ENCODE measurements at regions not wholly inside any gene's neighbourhood (a gene's known extent, or its start where the extent isn't known, plus 50 kb on each side); places are given as distances from the start of the nearest gene placed in this dataset.

DNA sequence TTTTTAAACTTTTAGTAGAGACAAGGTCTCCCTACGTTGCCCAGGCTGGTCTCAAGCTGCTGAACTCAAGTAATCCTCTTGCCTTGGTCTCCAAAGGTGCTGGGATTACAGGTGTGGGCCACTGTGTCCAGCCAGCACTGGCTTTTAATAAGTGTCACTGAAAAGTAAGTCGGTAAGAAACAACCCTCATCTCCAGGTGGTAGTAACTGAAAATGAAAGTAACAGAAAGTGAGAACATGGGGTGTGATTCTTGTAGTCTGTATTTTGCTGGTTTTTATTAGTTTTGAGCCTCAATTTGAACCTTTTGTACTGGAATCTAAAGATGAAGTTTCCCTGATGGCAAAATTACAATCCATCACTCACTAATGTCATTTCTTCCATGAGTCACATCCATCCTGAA, 238.1 kb upstream of the AGA start:
- WGBS, 2 donors: 90% methylated on average over 2 of the region's 2 CpGs
- TF ChIP-seq CTCF (IDR thresholded peaks at IDR 0.05): no peak

GRCh38 chr4:177681902-177682301, 239.7 kb upstream of the AGA start:
- Histone ChIP-seq H3K27ac (no peak overlapping the region), H3K36me3 (ENCODE audit: low read depth, missing control alignments) (no peaks in the 10 kb centered on the region), H3K9me3 (no peaks in the 10 kb centered on the region), H3K4me1 (no peaks in the 10 kb centered on the region), H3K4me3 (no peak overlapping the region), H3K27me3 (no peaks in the 10 kb centered on the region)
- TF ChIP-seq POLR2A (IDR thresholded peaks at IDR 0.05) (no peak), CTCF (IDR thresholded peaks at IDR 0.05) (no peak)
- intact Hi-C loops (cut with DNase I; ENCODE audit: low total_unique reads): no loop called here
- WGBS, 2 donors: 89 to 91% methylated on average over 1 of the region's 1 CpG
- DNase-seq: no peak

More for the DNA sequence above, 238.1 kb upstream of the AGA start:
- no peak for DNase-seq
- H3K27ac ChIP-seq: no peak overlapping the region
- no peaks in the 10 kb centered on the region for H3K4me1 ChIP-seq
- H3K4me3 ChIP-seq: no peak overlapping the region
- H3K9me3 ChIP-seq: no peaks in the 10 kb centered on the region
- H3K27me3 ChIP-seq: no peaks in the 10 kb centered on the region
- intact Hi-C loops (cut with DNase I; ENCODE audit: low total_unique reads): no loop called here
- H3K36me3 ChIP-seq (ENCODE audit: low read depth, missing control alignments): no peaks in the 10 kb centered on the region

GRCh38 chr4:177687117-177687516, 244.9 kb upstream of the AGA start:
- no peak overlapping the region for H3K27ac ChIP-seq
- no peaks in the 10 kb centered on the region for H3K4me1 ChIP-seq
- no peak for TF ChIP-seq POLR2A (IDR thresholded peaks at IDR 0.05)
- TF ChIP-seq CTCF (IDR thresholded peaks at IDR 0.05): no peak
- no peak for DNase-seq
- no peaks in the 10 kb centered on the region for H3K36me3 ChIP-seq (ENCODE audit: low read depth, missing control alignments)
- H3K4me3 ChIP-seq: no peak overlapping the region
- no peaks in the 10 kb centered on the region for H3K27me3 ChIP-seq
- intact Hi-C loops (cut with DNase I; ENCODE audit: low total_unique reads): no loop called here
- no peaks in the 10 kb centered on the region for H3K9me3 ChIP-seq

DNA sequence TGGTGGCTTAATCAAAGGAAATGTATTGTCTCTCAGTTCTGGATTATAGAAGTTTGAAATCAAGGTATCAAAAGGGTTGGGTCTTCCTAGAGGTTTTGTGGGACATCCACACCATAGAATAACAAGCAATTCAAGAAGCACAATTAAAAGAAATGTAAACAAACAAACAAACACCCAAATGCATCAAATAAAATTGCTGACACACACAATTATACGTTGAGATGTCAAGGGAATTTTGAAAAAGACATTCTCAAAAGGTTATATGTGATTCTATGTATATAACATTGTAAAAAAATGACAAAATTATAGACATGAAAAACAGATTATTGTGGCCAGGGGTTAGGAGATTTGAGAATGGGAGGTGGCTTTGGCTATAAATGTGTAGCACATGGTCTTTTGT, 250.7 kb upstream of the AGA start:
- WGBS, 2 donors: 86 to 87% methylated on average over 1 of the region's 1 CpG
- intact Hi-C loops (cut with DNase I; ENCODE audit: low total_unique reads): no loop called here
- no peaks in the 10 kb centered on the region for H3K9me3 ChIP-seq
- H3K36me3 ChIP-seq (ENCODE audit: low read depth, missing control alignments): no peaks in the 10 kb centered on the region
- H3K27ac ChIP-seq: no peak overlapping the region
- no peak for DNase-seq
- H3K4me1 ChIP-seq: no peaks in the 10 kb centered on the region
- H3K27me3 ChIP-seq: no peaks in the 10 kb centered on the region
- H3K4me3 ChIP-seq: no peak overlapping the region
- TF ChIP-seq CTCF (IDR thresholded peaks at IDR 0.05) (no peak), POLR2A (IDR thresholded peaks at IDR 0.05) (no peak)

DNA sequence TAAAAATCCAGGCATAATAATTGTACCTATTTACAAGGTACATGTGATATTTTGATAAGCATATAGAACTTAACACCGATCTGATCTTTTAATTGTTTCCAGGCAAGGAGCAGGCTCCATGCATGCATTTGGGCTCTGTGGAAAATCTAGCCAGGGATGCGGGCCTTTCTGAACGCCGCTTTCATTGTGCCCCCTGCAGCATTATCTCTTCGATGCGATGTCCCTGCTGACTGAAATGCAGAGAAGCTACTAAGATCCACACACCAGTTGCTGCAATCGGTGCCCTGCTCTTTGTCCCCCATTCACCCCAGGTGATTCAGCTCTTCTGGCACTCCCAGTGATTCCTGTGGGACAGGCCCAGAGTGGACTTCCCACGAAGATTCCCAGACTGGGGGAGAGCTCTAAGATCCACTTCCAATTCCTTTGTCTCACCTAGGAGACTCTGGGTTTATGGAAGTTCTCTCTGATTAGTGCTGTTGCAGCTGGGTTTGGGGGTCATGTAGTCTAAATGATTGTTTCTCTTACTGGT, 254.3 kb upstream of the AGA start:
- H3K36me3 ChIP-seq (ENCODE audit: low read depth, missing control alignments): no peaks in the 10 kb centered on the region
- H3K27ac ChIP-seq: no peak overlapping the region
- no peaks in the 10 kb centered on the region for H3K27me3 ChIP-seq
- no peaks in the 10 kb centered on the region for H3K4me1 ChIP-seq
- H3K9me3 ChIP-seq: no peaks in the 10 kb centered on the region
- no peak for TF ChIP-seq POLR2A (IDR thresholded peaks at IDR 0.05)
- TF ChIP-seq CTCF (IDR thresholded peaks at IDR 0.05): no peak
- intact Hi-C loops (cut with DNase I; ENCODE audit: low total_unique reads): no loop called here
- WGBS, 2 donors: 43 to 51% methylated on average over 7 to 8 of the region's 8 CpGs
- no peak overlapping the region for H3K4me3 ChIP-seq
- no peak for DNase-seq
